ENCODE measurements at regions not wholly inside any gene's neighbourhood (a gene's known extent, or its start where the extent isn't known, plus 50 kb on each side); places are given as distances from the start of the nearest gene placed in this dataset.
"Not testable (repeated sequence)": the region's sequence is repeated elsewhere in the genome, so short reads cannot be mapped to it uniquely, and the experiment has no call there.

GRCh38 chr3:64443546-64444381, 218.5 kb upstream of the PRICKLE2 start:
- no peak for DNase-seq (ENCODE audit: extremely low spot score)
- ChIA-PET CTCF (interaction anchor here (0.8 to 3.7 kb wide), 4 partner anchors 13 to 41 kb away, joined by 3 to 21 read pairs (median 3); no protein-coding TSS in a partner anchor), POLR2A (no interaction called here)
- TF ChIP-seq, protein P1, sequence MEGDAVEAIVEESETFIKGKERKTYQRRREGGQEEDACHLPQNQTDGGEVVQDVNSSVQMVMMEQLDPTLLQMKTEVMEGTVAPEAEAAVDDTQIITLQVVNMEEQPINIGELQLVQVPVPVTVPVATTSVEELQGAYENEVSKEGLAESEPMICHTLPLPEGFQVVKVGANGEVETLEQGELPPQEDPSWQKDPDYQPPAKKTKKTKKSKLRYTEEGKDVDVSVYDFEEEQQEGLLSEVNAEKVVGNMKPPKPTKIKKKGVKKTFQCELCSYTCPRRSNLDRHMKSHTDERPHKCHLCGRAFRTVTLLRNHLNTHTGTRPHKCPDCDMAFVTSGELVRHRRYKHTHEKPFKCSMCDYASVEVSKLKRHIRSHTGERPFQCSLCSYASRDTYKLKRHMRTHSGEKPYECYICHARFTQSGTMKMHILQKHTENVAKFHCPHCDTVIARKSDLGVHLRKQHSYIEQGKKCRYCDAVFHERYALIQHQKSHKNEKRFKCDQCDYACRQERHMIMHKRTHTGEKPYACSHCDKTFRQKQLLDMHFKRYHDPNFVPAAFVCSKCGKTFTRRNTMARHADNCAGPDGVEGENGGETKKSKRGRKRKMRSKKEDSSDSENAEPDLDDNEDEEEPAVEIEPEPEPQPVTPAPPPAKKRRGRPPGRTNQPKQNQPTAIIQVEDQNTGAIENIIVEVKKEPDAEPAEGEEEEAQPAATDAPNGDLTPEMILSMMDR (IDR thresholded peaks at IDR 0.05; ENCODE audit: control extremely low read depth, extremely low read depth, low read depth, missing control alignments), result no peak

GRCh38 chr3:64441861-64442260, 216.6 kb upstream of the PRICKLE2 start:
- no peak for DNase-seq (ENCODE audit: extremely low spot score)
- POLR2A ChIA-PET, result no interaction called here
- TF ChIP-seq, protein P1 (IDR thresholded peaks at IDR 0.05; ENCODE audit: control extremely low read depth, extremely low read depth, low read depth, missing control alignments), result no peak
- CTCF ChIA-PET, result interaction anchor here (1.0 to 3.3 kb wide), 4 partner anchors 11 to 29 kb away, joined by 3 to 11 read pairs (median 4); no protein-coding TSS in a partner anchor

DNA sequence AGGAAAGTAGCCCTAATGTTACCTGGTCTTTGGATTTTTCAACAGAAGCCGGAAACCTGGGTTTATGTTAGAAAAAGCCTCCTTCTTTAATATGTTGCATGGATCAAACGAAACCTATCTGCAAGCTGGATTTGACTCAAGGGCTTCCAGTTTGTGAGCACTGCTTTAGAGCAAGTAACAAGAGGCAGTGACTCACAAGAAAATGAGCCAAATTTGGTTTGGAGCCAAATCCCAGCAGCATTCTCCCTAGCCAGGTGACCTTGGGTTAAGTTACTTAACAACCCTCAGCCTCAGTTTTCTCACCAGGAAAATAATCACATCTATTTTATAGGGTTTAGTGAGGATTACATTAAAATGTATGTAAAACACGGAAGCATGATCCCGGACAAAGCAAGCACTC, 215.2 kb upstream of the PRICKLE2 start:
- CTCF ChIA-PET, result interaction anchor here (1.3 to 3.3 kb wide), 6 partner anchors 11 to 418 kb away, joined by 3 to 15 read pairs (median 10); no protein-coding TSS in a partner anchor
- TF ChIP-seq, protein P1 (IDR thresholded peaks at IDR 0.05; ENCODE audit: control extremely low read depth, extremely low read depth, low read depth, missing control alignments), result no peak
- POLR2A ChIA-PET, result no interaction called here
- no peak for DNase-seq (ENCODE audit: extremely low spot score)

- CTCF ChIA-PET, result interaction anchor here (1.0 to 3.3 kb wide), 7 partner anchors 9 to 27 kb away, joined by 3 to 15 read pairs (median 8); no protein-coding TSS in a partner anchor
- POLR2A ChIA-PET, result no interaction called here
- DNase-seq (ENCODE audit: extremely low spot score), result no peak
- TF ChIP-seq, protein P1 (IDR thresholded peaks at IDR 0.05; ENCODE audit: control extremely low read depth, extremely low read depth, low read depth, missing control alignments), result no peak
Measured at GRCh38 chr3:64438812-64439211, 213.5 kb upstream of the PRICKLE2 start.

- DNase-seq (ENCODE audit: extremely low spot score), result no peak
- CTCF ChIA-PET, result interaction anchor here (1.0 to 1.7 kb wide), 4 partner anchors 8 to 26 kb away, joined by 3 to 4 read pairs (median 4); no protein-coding TSS in a partner anchor
- TF ChIP-seq, protein P1 (IDR thresholded peaks at IDR 0.05; ENCODE audit: control extremely low read depth, extremely low read depth, low read depth, missing control alignments), result no peak
- POLR2A ChIA-PET, result no interaction called here
Measured at GRCh38 chr3:64438066-64438465, 212.8 kb upstream of the PRICKLE2 start.

GRCh38 chr3:64437131-64437530, 211.9 kb upstream of the PRICKLE2 start:
- CTCF ChIA-PET, result interaction anchor here (1.1 kb wide), 1 partner anchor 9 kb away, joined by 4 read pairs; no protein-coding TSS in a partner anchor
- TF ChIP-seq, protein P1 (IDR thresholded peaks at IDR 0.05; ENCODE audit: control extremely low read depth, extremely low read depth, low read depth, missing control alignments), result no peak
- DNase-seq (ENCODE audit: extremely low spot score), result no peak
- POLR2A ChIA-PET, result no interaction called here

DNA sequence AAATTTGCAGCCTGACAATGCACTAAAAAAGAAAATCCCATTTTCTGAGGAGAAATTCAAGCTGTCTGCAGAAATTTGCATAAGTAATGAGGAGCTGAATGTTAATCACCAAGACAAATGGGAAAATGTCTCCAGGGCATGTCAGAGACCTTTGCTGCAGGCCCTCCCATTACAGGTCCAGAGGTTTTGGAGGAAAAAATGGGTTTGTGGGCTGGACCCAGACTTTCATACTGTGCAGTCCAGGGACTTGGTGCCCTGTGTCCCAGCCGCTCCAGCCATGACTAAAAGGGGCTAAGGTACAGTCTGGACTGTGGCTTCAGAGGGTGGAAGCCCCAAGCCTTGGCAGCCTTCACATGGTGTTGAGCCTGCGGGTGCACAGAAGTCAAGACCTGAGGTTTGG, 209.8 kb upstream of the PRICKLE2 start:
- POLR2A ChIA-PET; CTCF ChIA-PET; DNase-seq (ENCODE audit: extremely low spot score): not testable (repeated sequence)
